HG02852 (cell line): ENCODE measurements at regions not wholly inside any gene's neighbourhood (a gene's known extent, or its start where the extent isn't known, plus 50 kb on each side); places are given as distances from the start of the nearest gene placed in this dataset.
A peak's percentile ranks its signal among the peaks of the same experiment; 100 is the strongest.
"Not testable (repeated sequence)": the region's sequence is repeated elsewhere in the genome, so short reads cannot be mapped to it uniquely, and the experiment has no call there.

ENCODE experiments used
- ATAC-seq: cut with Tn5 transposase; IDR thresholded peaks from one replicate; pipeline ENCODE4 v1.9.1; 2021; ENCODE audit warnings: mild to moderate bottlenecking, moderate library complexity; ENCODE audit not compliant: unreplicated experiment

DNA sequence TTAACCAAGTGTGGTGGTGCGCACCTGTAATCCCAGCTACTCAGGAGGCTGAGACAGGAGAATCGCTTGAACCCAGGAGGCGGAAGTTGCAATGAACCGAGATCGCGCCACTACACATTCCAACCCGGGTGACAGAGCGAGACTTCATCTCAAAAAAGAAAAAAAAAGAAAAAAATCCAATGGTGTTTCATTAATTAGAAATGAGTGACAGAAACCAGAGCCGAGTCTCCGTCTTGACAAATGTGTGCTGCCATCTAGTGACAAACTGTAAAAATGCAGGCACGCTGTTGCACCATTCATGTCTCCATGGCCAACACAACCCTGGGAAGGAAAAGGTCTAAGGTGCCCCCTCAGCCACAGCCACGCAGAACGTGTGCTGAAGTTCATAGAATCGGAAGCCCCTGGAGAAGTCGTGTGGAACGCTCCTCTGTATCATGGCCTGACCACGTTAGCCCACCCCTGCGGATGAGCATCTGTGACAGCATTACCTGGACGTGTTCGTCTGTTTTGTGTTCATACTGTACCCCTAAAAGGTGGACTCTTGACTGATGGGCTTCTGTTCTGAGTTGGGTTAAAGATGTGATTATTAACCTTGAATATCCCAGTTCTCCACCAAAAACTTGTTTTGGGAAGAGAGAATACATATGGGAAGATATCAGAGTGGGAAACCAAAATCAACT is 94.9 kb downstream of the LYZL2 start:
- no peak for ATAC-seq

DNA sequence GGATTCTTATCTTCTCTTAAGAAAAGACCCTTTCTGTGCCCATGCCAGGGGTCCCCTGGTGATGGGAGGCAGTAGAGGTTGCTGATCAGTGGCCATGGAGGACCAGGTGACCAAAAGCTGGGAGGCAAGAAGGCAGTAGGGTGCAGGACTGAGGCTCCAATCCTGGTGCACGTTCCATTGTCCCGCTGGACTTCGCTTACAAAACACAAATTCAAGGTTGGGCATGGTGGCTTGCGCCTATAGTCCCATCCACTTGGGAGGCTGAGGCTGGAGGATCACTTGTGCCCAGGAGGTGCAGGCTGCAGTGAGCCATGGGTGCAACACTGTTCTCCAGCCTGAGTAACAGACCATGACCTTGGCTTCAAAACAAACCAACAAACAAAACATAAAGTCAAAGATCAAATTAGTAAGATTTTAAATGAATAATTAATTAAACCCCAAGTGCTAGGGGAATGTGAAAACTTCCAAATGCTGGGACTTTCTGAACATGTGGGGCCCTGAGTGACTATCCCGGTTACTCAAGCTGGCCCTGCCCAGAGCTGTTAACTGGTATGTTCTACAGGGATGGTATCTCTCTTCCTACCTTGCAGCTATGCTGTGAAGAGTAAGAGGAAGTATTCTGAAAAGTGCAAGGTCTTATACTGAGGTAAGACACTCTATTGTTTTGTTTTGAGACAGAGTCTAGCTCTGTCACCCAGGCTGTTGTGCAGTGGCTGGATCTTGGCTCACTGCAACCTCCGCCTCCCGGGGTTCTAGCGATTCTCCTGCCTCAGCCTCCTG is 97.6 kb downstream of the LYZL2 start:
- ATAC-seq, result no peak

DNA sequence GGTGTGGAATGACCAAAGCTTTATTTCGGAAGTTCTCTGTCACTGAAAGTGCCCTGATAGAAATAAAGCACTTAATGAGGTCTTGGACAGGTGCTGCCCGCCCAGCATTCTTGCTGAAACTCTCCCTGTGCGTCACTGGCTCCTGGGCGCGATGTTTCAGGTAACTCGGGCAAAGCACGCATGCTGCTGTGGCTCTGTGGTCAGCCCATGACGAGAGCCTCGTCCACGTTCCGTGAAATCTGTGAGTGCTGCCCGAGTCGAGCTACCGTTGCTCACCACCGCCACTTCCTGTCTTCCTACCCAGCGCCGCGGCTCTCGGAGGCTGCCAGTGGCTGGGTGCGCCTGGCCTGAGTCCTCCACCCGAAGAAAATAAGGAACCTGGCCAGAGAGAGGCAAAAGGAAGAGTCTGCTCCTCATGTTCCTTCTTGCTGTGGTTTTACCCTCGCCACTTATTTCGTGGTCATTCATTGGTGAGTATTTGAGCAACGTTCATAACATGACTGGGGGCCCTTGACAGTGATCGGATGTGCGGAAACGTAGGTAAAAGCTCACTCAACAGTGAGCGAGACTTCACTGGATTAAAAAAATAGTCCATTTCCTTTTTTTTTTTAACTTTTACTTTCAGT is 95.5 kb downstream of the MAP3K8 start:
- peak; percentile 69 for ATAC-seq

DNA sequence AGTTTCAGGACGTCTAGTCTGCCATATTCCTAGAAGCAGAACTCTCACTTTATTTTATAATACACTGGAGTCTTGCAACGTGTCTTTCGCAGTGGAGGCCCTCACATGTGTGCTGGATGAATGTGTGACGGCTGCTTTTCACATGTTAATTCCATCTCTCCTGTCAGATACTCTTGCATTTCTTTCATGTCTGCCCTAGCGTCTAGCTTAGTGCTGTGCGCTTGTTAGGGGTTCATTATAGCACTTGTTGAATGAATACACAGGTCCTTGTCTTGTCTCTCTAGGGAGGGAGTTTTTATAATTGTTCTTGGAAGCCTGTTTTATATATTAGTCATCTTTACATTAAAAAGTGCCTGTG is 94.4 kb downstream of the MAP3K8 start:
- no peak for ATAC-seq

DNA sequence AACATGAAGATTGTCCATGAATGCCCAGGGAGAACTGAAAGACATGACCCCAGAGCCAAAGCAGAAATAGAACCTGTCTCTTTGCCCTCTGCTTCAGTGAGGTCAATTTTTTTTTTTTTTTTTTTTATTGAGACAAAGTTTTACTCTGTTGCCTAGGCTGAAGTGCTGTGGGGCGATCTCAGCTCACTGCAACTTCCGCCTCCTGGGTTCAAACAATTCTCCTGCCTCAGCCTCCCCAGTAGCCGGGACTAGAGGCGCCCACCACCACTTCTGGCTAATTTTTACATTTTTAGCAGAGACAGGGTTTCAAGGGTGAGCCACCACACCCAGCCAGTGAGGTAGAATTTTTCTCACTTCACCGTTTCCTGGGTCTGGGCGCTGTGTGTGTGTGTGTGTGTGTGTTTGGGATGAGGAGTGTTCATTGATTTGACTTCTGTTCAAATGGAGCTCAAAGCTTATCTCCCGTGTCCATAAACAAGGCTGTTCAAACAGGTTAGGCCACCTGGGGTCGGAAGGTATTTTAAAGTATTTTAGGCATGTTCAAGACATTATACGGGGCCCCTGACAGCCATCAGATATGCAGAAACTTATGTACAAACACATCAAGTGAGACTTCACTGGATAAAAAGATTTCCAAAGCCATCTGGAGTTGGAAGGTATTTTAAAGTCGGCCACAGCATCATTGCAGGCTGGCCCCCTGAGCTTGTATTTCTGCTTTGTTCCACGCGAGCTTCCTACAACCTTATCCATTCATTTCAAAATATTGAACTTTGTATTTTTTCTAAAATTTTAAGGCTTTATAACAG is 93.8 kb downstream of the MAP3K8 start:
- ATAC-seq, result no peak

DNA sequence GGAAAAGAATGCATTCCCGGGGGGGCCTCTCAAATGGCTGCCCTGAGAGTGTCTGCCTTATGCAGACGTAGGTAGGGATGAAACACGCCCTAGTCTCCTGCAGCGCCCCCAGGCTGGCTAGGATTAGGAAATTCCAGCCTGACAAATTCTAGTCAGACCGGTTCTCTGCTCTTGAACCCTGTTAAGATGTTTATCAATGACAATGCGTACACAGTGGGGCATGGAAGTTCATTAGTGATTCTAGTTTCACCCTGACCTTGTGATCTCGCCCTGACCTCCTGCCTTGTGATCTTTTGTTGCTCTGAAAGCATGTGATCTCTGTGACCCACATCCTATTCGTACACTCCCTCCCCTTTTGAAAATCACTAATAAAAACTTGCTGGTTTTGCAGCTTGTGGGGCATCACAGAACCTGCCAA is 88.7 kb downstream of the MAP3K8 start:
- ATAC-seq, result not testable (repeated sequence)

DNA sequence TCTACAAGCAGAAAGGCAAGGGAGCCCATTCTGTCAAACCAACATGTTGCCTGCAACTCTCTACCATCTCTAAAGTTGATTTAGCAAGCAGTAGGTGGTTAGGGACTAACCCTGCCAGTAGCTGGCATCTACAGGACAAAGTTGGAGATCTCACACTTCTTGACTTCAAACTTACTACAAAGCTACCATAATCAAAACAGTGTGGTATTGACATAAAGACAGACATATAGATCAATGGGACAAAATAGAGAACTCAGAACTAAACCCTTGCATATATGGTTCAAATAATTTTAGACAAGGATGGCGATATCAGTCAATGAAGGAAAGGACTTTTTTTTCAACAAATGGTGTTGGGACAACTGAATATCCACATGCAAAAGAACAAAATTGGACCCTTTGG is 84.9 kb downstream of the MAP3K8 start:
- no peak for ATAC-seq
